Lower leg skin (tissue), 3 donors: ENCODE measurements at regions not wholly inside any gene's neighbourhood (a gene's known extent, or its start where the extent isn't known, plus 50 kb on each side); places are given as distances from the start of the nearest gene placed in this dataset.

Source experiments
- CTCF ChIP-seq, 3 donors: fragments of 450-650 bp; IDR thresholded peaks; one replicate each; pipeline ENCODE4 v1.5.1; 2016; ENCODE audit warnings: antibody characterized with exemption in 3 of 3, mild to moderate bottlenecking in 3 of 3, moderate library complexity in 2 of 3
- POLR2A ChIP-seq, 2 donors: fragments of 450-650 bp; IDR thresholded peaks; one replicate each; pipeline ENCODE4 v1.6.1; 2016 to 2017; ENCODE audit warnings: antibody characterized with exemption in 2 of 2, mild to moderate bottlenecking in 1 of 2, moderate library complexity in 1 of 2

- TF ChIP-seq CTCF (IDR thresholded peaks at IDR 0.05) (no peak), POLR2A (IDR thresholded peaks at IDR 0.05) (no peak)
Observed at GRCh38 chr21:27715131-27715530, 748.2 kb upstream of the ADAMTS5 start.
